Activated CD4-positive, CD25-positive, alpha-beta regulatory T cell treated with anti-CD3 and anti-CD28 coated beads, Interleukin-2, amount 50 U/mL, for 24 hours (primary cell): ENCODE measurements at regions not wholly inside any gene's neighbourhood (a gene's known extent, or its start where the extent isn't known, plus 50 kb on each side); places are given as distances from the start of the nearest gene placed in this dataset.
"Not testable (repeated sequence)": the region's sequence is repeated elsewhere in the genome, so short reads cannot be mapped to it uniquely, and the experiment has no call there.

Experiments
- ATAC-seq, 2 donors: fragments of 150-1000 bp; cut with Tn5 transposase; one replicate each; pipeline ENCODE4 v1.10.0; 2021; ENCODE audit warnings: mild to moderate bottlenecking in 1 of 2, moderate library complexity in 1 of 2

GRCh38 chr4:188377816-188378215, 238.6 kb downstream of the TRIML1 start:
- ATAC-seq, result no peak

DNA sequence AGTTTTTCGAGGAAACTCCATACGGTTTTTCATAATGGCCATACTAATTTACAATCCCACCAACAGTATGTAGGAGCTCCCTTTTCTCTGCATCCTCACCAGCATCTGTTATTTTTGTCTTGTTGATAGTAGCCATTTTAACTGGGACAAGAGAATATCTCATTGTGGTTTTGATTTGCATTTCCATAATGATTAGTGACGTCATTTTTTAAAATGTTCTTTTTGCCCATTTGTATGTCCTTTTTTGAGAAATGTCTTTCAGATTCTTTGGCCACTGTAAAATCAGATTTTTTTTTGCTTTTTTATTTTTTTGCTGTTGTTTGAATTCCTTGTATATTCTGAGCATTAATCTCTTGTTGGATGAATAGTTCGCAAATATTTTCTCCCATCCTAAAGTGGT, 243.9 kb downstream of the TRIML1 start:
- no peak for ATAC-seq

- no peak for ATAC-seq
Measured at GRCh38 chr4:188387179-188387791, 248.0 kb downstream of the TRIML1 start.

GRCh38 chr4:188391349-188391748, 252.1 kb downstream of the TRIML1 start:
- not testable (repeated sequence) for ATAC-seq

DNA sequence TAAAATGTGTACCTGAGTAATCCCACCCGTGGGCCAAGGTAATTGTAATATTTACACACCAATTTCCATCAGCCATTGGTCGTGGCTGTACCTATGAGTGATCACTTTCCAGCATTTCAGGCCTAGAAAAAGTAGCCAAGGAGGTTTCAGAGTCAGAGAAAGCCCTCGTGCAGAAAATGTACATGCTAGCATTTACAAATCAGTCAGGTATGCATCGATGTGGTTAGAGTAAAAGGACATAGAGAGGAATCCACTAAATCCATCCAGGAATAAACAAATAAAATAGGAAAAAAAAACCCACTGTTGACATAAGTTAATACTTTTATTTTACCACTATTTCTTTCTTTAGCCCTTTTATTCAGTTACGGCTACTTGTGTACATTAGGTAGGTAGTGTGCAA, 256.8 kb downstream of the TRIML1 start:
- ATAC-seq, result no peak

GRCh38 chr4:188399834-188400233, 260.6 kb downstream of the TRIML1 start:
- ATAC-seq, result no peak

- ATAC-seq, result no peak
Measured at GRCh38 chr4:188400451-188400850, 261.2 kb downstream of the TRIML1 start.

DNA sequence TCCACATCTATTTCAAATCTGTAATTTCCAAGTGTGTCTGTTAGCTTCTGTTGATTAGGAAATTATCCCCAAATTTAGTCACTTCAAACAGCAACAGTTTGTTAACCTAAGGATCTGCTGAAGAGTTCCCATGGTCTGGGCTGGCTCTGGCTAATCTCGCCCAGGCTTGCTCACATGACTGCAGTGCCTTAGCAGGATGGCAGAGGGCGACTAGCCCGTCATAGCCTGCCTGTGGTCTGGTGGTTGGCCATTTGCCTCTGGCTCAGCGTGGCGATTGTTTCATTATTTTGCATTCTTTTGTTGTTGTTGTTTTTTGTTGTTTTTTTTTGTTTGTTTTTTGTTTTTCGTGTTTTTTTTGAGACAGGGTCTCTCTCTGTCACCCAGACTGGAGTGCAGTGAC, 264.0 kb downstream of the TRIML1 start:
- ATAC-seq, result no peak

DNA sequence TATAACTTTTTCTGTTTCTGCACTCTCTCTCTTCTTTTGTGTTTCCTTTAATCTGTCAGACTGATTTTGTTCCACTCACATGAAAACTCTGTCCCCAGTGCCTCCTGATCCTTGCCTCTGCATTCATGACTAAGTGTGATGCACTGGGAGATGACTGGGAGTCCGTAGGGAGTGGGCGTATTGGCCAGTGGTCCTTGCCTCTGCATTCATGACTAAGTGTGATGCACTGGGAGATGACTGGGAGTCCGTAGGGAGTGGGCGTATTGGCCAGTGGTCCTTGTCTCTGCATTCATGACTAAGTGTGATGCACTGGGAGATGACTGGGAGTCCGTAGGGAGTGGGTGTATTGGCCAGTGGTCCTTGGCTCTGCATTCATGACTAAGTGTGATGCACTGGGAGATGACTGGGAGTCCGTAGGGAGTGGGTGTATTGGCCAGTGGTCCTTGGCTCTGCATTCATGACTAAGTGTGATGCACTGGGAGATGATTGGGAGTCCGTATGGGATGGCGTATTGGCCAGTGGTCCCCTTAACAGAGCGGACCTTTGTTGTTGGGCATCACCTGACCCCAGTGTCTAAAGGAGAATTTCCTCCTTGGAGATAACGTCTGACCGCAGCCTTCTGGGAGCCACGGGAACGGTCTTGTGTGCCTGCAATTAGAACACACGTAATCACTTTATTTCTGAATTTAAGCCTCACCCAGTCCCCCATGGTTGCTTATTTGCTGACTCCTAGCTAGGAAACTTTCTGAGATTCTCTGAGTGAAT, 266.0 kb downstream of the TRIML1 start:
- not testable (repeated sequence) for ATAC-seq

GRCh38 chr4:188408244-188409030, 269.2 kb downstream of the TRIML1 start:
- no peak for ATAC-seq

GRCh38 chr4:188409851-188410250, 270.6 kb downstream of the TRIML1 start:
- no peak for ATAC-seq

GRCh38 chr4:188411805-188412204, 272.6 kb downstream of the TRIML1 start:
- ATAC-seq, result no peak

DNA sequence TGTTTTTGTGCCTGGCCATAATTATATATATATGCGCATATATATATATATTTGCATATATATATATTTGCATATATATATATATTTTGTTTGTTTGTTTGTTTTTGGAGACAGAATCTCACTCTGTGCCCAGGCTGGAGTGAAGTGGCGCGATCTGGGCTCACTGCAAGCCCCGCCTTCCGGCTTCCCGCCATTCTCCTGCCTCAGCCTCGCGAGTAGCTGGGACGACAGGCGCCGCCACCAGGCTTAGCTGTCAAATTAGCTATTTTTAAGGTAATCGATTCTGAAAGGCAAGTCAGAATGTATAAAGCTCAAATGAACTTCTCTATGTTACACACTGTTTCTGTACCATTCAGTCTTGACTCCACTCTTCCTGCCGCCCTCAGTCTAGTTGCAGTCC, 273.3 kb downstream of the TRIML1 start:
- no peak for ATAC-seq

DNA sequence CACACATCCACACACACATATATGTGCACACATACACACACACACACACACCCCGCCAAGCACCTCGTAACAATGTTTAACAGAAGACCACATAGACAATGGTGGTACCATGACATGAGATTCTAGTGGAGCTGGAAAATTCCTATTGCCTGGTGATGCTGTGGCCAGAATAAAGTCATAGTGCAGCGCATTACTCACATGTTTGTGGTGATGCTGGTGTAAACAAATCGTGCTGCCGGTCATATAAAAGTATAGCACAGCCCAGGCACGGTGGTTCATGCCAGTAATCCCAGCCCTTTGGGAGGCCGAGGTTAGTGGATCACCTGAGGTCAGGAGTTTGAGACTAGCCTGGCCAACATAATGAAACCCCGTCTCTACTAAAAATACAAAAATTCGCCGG, 275.2 kb downstream of the TRIML1 start:
- ATAC-seq, result no peak

- no peak for ATAC-seq
Measured at GRCh38 chr4:188417181-188417580, 277.9 kb downstream of the TRIML1 start.

DNA sequence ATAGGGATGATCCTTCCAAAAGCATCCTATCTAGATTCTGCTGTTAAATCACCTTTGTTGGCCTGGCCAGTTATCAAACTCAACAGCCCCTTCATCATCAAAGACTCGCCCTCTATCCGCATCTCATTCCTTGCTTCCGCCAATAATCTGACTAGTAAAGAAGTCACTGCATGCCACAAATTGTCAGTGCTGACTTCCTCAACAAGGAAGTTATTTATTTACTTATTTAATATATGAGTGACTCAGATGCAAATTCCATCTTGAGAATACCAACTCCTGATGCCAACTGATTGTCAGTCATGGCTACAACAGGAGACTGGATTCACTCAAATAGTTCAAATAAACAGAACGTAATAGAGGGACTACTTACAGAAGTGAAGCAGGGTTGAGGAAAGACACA, 283.8 kb downstream of the TRIML1 start:
- no peak for ATAC-seq

DNA sequence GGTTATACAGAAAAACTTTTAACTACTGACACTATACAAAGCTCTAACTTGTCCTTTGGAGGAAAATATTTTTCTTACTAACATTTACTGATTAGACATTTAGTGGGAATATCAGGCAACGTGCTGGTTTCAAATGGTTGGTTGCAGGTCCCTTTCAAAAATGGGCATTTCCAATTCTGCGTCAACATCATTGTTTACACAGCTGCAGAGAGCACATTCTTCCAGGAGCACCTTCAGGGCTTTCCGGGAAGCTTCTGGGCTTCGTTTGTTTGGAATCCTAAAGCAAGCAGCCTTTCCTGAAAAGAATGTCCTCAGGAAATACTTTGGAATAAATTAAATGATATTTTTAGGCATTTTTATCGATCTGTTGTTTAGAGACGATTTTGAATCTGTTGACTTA, 289.7 kb downstream of the TRIML1 start:
- no peak for ATAC-seq

GRCh38 chr4:188429965-188430364, 290.7 kb downstream of the TRIML1 start:
- ATAC-seq, result no peak

DNA sequence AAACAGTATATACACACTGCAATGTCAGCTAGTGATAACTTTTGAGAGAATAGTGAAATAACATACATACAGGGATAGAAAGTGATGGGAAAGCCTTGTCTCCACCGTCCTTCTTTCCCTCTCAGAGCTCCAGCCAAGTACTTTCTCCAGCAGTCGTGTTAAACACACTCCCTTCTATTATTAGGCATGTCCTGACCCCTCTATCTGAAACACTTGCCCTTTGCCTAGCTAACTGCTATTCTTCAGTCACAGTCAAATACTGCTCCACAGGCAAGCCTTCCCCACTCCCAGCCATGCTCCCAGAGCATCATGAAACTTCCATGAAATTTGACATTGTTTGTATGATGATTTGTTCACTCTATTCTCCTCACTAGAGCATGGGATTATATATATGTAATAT, 291.1 kb downstream of the TRIML1 start:
- ATAC-seq, result no peak

DNA sequence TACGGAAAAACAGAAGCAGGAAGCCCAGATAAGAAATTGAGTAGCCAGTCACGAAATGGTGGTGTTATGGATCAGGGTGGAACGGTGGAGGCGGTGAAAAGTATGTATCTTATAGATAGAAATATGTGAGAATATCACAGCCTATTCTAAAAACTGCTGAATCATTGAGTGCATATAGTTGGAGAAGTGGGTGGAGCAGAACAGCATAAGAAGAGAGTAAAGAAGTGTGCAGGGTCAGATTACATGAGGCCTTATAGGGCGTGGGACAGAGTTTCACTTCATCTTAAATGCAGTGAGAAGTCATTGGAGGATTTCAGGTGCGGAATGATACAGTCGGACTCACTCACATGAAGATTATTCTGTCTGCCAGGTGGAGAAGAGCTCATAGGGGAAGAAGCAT, 293.1 kb downstream of the TRIML1 start:
- ATAC-seq, result no peak

GRCh38 chr4:188433741-188434315, 294.6 kb downstream of the TRIML1 start:
- no peak for ATAC-seq

DNA sequence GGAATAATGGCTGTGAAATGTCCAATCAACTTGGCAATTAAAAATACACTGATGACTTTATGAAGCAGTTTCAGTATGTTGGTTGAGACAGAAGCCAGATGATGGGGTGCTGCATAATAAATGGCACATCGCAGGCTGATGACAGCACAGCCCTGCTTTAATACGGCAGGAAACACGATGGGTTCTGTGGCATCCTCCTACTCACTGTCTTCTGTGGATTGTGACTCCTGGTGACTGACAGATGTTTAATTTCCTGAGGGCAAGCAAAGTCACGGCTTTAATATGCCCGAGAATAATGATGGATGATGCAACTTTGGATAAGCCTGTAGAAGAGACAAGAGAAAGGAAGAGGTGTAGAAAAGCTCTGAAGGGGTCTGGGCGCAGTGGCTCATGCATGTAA, 295.4 kb downstream of the TRIML1 start:
- ATAC-seq, result no peak

- ATAC-seq, result no peak
Measured at GRCh38 chr4:188435381-188435780, 296.1 kb downstream of the TRIML1 start.

DNA sequence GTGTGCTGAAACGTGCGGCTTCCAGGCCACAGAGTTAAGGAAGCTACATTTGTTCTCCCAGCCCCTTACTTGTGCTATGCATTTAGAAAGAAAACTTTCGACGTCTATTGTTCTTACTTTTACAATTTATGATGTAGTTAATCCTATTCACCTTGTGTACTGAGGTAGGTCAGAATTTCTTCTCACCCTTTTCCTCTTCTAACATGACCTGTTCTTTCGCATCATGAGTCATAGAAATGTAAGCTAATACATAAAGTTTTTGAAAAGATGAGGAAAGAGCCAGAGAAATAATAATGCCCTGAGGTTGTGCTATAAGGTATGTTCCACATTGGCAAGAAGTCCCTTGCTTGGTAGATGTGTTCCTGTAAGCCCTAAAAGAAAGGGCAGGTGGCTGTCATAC, 298.3 kb downstream of the TRIML1 start:
- ATAC-seq, result no peak
